ENCODE measurements at regions not wholly inside any gene's neighbourhood (a gene's known extent, or its start where the extent isn't known, plus 50 kb on each side); places are given as distances from the start of the nearest gene placed in this dataset.
"Not testable (repeated sequence)": the region's sequence is repeated elsewhere in the genome, so short reads cannot be mapped to it uniquely, and the experiment has no call there.

GRCh38 chr22:22176929-22177616, 67.5 kb upstream of the VPREB1 start:
- Mint-ChIP-seq H3K27me3 (ENCODE audit: unreplicated experiment) (peaks cover 11% of the 10 kb centered on the region), H3K36me3 (ENCODE audit: unreplicated experiment) (no peaks in the 10 kb centered on the region), H3K4me3 (ENCODE audit: unreplicated experiment) (no peak overlapping the region), H3K27ac (ENCODE audit: unreplicated experiment) (no peak overlapping the region), H3K4me1 (ENCODE audit: low read depth, unreplicated experiment) (no peaks in the 10 kb centered on the region), H3K9me3 (ENCODE audit: unreplicated experiment) (no peaks in the 10 kb centered on the region)
- no peak for TF ChIP-seq CTCF (IDR thresholded peaks at IDR 0.05; ENCODE audit: partially characterized antibody, unreplicated experiment)
- no peak for DNase-seq

GRCh38 chr22:22172896-22173628, 71.5 kb upstream of the VPREB1 start:
- DNase-seq; H3K36me3 Mint-ChIP-seq (ENCODE audit: unreplicated experiment); H3K4me3 Mint-ChIP-seq (ENCODE audit: unreplicated experiment); H3K9me3 Mint-ChIP-seq (ENCODE audit: unreplicated experiment); H3K27ac Mint-ChIP-seq (ENCODE audit: unreplicated experiment); H3K4me1 Mint-ChIP-seq (ENCODE audit: low read depth, unreplicated experiment): not testable (repeated sequence)
- H3K27me3 Mint-ChIP-seq (ENCODE audit: unreplicated experiment): peaks cover 12% of the 10 kb centered on the region

GRCh38 chr22:22171357-22172218, 73.0 kb upstream of the VPREB1 start:
- Mint-ChIP-seq H3K27me3 (ENCODE audit: unreplicated experiment) (peaks cover 12% of the 10 kb centered on the region), H3K27ac (ENCODE audit: unreplicated experiment) (no peak overlapping the region), H3K36me3 (ENCODE audit: unreplicated experiment) (no peaks in the 10 kb centered on the region), H3K4me3 (ENCODE audit: unreplicated experiment) (no peak overlapping the region), H3K9me3 (ENCODE audit: unreplicated experiment) (peaks cover 5% of the 10 kb centered on the region), H3K4me1 (ENCODE audit: low read depth, unreplicated experiment) (peaks cover 7% of the 10 kb centered on the region)
- peak; percentile 72 for TF ChIP-seq CTCF (IDR thresholded peaks at IDR 0.05; ENCODE audit: partially characterized antibody, unreplicated experiment)
- peak; percentile 49 for DNase-seq

- no peak for TF ChIP-seq CTCF (IDR thresholded peaks at IDR 0.05; ENCODE audit: partially characterized antibody, unreplicated experiment)
Observed at GRCh38 chr22:22169923-22170322, 74.7 kb upstream of the VPREB1 start.

GRCh38 chr22:22168941-22169867, 75.4 kb upstream of the VPREB1 start:
- Mint-ChIP-seq H3K4me1 (ENCODE audit: low read depth, unreplicated experiment) (peaks cover 12% of the 10 kb centered on the region), H3K36me3 (ENCODE audit: unreplicated experiment) (no peaks in the 10 kb centered on the region), H3K9me3 (ENCODE audit: unreplicated experiment) (peaks cover 11% of the 10 kb centered on the region), H3K27me3 (ENCODE audit: unreplicated experiment) (peaks cover 13% of the 10 kb centered on the region), H3K27ac (ENCODE audit: unreplicated experiment) (no peak overlapping the region), H3K4me3 (ENCODE audit: unreplicated experiment) (no peak overlapping the region)
- no peak for TF ChIP-seq CTCF (IDR thresholded peaks at IDR 0.05; ENCODE audit: partially characterized antibody, unreplicated experiment)
- no peak for DNase-seq

More at GRCh38 chr22:22169923-22170322, 74.7 kb upstream of the VPREB1 start:
- H3K4me3 Mint-ChIP-seq (ENCODE audit: unreplicated experiment): no peak overlapping the region
- H3K27me3 Mint-ChIP-seq (ENCODE audit: unreplicated experiment): peaks cover 10% of the 10 kb centered on the region
- no peaks in the 10 kb centered on the region for H3K36me3 Mint-ChIP-seq (ENCODE audit: unreplicated experiment)
- H3K9me3 Mint-ChIP-seq (ENCODE audit: unreplicated experiment): peaks cover 7% of the 10 kb centered on the region
- DNase-seq: no peak
- H3K4me1 Mint-ChIP-seq (ENCODE audit: low read depth, unreplicated experiment): peaks cover 7% of the 10 kb centered on the region
- no peak overlapping the region for H3K27ac Mint-ChIP-seq (ENCODE audit: unreplicated experiment)

Measured in glutamatergic neuron (in vitro differentiated cells).